Upper lobe of left lung (tissue), 6 donors: ENCODE measurements at regions not wholly inside any gene's neighbourhood (a gene's known extent, or its start where the extent isn't known, plus 50 kb on each side); places are given as distances from the start of the nearest gene placed in this dataset.

Source experiments
- ATAC-seq, 2 donors: fragments of 200-7000 bp; cut with Tn5 transposase; one replicate each; pipeline ENCODE4 v1.9.1; 2022; ENCODE audit warnings: mild to moderate bottlenecking in 2 of 2, moderate library complexity in 2 of 2; ENCODE audit not compliant: low FRiP score in 2 of 2
- DNase-seq, 2 donors: peaks; one replicate each; pipeline ENCODE4 v3.0.0-alpha.2; 2019 to 2020
- H3K27ac ChIP-seq, 4 donors: fragments of 200-600 bp; sonication (generic); one replicate each; pipeline ENCODE4 v1.5.1; 2016 to 2019
- H3K27me3 ChIP-seq, 4 donors: fragments of 200-600 bp; sonication (generic); one replicate each; pipeline ENCODE4 v1.5.1; 2017 to 2019
- H3K36me3 ChIP-seq, 4 donors: fragments of 200-600 bp; sonication (generic); one replicate each; pipeline ENCODE4 v1.5.1; 2016 to 2019
- H3K4me1 ChIP-seq, 4 donors: fragments of 200-600 bp; sonication (generic); one replicate each; pipeline ENCODE4 v1.5.1; 2018 to 2019
- H3K4me3 ChIP-seq, 4 donors: fragments of 200-600 bp; sonication (generic); one replicate each; pipeline ENCODE4 v1.5.1; 2017 to 2019; ENCODE audit warnings: mild to moderate bottlenecking in 2 of 4, moderate library complexity in 1 of 4
- H3K9me3 ChIP-seq, 4 donors: fragments of 200-600 bp; sonication (generic); one replicate each; pipeline ENCODE4 v1.5.1; 2018 to 2019
- EP300 ChIP-seq, 4 donors: sonication (generic); formaldehyde crosslinking; IDR thresholded peaks; one replicate each; pipeline ENCODE4 v1.5.1; 2017; ENCODE audit warnings: antibody characterized with exemption in 4 of 4, control low read depth in 2 of 4
- POLR2A ChIP-seq, 4 donors: fragments of 450-650 bp; IDR thresholded peaks; one replicate each; pipeline ENCODE4 v1.5.1; 2016 to 2017; ENCODE audit warnings: antibody characterized with exemption in 4 of 4, mild to moderate bottlenecking in 2 of 4
- POLR2AphosphoS5 ChIP-seq, 2 donors: sonication (generic); formaldehyde crosslinking; IDR thresholded peaks; one replicate each; pipeline ENCODE4 v1.5.1; 2017; ENCODE audit warnings: antibody characterized with exemption in 2 of 2
- WGBS, 2 donors: methylation state at CpG; one replicate each; pipeline ENCODE4 v1.1.5; 2017 to 2018; 5-methylcytosine and 5-hydroxymethylcytosine counted together
- TF ChIP-seq, protein P1 (sequence below), 6 experiments: fragments of 450-650 bp in 4 of 6; fragments of 200-600 bp in 2 of 6; sonication (generic) in 2 of 6; IDR thresholded peaks; one replicate each; pipeline ENCODE4 v1.5.1; 2016 to 2019; ENCODE audit warnings: antibody characterized with exemption in 6 of 6
- donor health status: DM: no; HTN: no; CAD: no; lungs with moderate emphysema.
- donor health status: DM: no; HTN: yes; CAD: no; lungs with severe emphysema.

DNA sequence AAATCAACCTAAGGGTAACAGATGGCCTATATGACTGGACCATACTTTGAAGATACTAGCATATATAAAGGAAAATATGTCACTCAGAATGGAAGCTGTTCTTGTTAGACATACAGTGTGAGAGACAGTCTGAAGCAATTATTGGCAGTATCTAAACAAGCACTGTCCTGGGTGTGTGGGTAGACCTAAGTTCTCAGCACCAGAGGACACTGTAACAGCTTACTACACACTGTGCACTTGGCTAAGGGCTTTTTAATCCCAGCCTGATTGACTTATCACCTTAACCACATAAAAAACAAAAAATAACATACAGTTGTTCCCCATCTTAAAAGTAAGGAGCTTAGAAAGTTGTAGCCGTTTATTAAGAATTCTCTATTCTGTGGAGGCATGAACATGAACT lies 1066.1 kb upstream of the FANCL start:
- Histone ChIP-seq H3K36me3 (no peaks in the 10 kb centered on the region), H3K27ac (no peak overlapping the region), H3K4me1 (no peaks in the 10 kb centered on the region), H3K4me3 (no peak overlapping the region), H3K9me3 (no peaks in the 10 kb centered on the region), H3K27me3 (no peaks in the 10 kb centered on the region)
- DNase-seq, result no peak
- no peak for ATAC-seq
- WGBS, 2 donors, result 74 to 76% methylated on average over 1 of the region's 1 CpG
- TF ChIP-seq POLR2A (IDR thresholded peaks at IDR 0.05) (no peak), EP300 (IDR thresholded peaks at IDR 0.05) (no peak), POLR2AphosphoS5 (IDR thresholded peaks at IDR 0.05) (no peak)
- TF ChIP-seq, protein P1, sequence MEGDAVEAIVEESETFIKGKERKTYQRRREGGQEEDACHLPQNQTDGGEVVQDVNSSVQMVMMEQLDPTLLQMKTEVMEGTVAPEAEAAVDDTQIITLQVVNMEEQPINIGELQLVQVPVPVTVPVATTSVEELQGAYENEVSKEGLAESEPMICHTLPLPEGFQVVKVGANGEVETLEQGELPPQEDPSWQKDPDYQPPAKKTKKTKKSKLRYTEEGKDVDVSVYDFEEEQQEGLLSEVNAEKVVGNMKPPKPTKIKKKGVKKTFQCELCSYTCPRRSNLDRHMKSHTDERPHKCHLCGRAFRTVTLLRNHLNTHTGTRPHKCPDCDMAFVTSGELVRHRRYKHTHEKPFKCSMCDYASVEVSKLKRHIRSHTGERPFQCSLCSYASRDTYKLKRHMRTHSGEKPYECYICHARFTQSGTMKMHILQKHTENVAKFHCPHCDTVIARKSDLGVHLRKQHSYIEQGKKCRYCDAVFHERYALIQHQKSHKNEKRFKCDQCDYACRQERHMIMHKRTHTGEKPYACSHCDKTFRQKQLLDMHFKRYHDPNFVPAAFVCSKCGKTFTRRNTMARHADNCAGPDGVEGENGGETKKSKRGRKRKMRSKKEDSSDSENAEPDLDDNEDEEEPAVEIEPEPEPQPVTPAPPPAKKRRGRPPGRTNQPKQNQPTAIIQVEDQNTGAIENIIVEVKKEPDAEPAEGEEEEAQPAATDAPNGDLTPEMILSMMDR (IDR thresholded peaks at IDR 0.05), result no peak

DNA sequence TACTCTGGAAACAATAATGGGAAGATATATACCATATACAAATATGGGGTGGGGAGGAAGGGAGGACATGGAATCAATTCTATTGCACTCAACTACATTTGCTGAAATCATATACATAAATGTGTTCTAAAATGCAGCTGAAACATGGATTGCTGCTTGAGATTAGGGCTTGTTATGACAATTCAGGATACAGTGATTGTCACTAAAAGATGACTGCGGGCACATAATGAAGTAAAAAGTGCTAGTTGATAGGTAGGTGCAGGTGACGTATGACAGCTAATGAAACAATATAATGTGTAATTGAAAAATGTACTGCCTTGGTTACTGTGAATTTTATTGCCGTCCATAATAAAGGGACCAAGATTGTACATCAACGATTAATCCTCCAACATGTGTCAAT lies 1062.1 kb upstream of the FANCL start:
- no peaks in the 10 kb centered on the region for H3K27me3 ChIP-seq
- no peaks in the 10 kb centered on the region for H3K9me3 ChIP-seq
- DNase-seq, result no peak
- no peaks in the 10 kb centered on the region for H3K4me1 ChIP-seq
- WGBS, 2 donors, result 92 to 93% methylated on average over 4 of the region's 4 CpGs
- H3K27ac ChIP-seq, result no peak overlapping the region
- TF ChIP-seq, protein P1 (IDR thresholded peaks at IDR 0.05), result no peak
- TF ChIP-seq EP300 (IDR thresholded peaks at IDR 0.05), result no peak
- no peak for TF ChIP-seq POLR2AphosphoS5 (IDR thresholded peaks at IDR 0.05)
- no peak for ATAC-seq
- no peaks in the 10 kb centered on the region for H3K36me3 ChIP-seq
- no peak overlapping the region for H3K4me3 ChIP-seq

DNA sequence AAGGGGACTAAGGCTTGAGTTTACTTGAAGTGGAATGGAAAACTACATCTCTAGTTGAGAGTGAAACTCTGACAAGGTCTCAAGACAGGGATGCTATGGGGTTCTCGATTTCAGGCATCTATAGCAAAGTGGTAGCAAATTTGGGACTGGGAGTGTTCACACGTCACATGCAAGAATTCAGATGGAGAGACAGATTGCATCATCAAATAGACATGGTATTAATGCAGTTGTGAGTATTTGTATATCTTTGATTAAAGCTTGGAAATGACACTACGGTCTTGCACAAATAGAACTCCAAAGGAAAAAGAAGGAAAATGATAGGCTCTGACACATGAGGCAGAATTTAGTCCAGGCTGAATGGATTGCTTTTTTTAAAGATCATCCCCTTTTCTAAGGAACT lies 1061.6 kb upstream of the FANCL start:
- Histone ChIP-seq H3K4me3 (no peak overlapping the region), H3K4me1 (no peaks in the 10 kb centered on the region), H3K36me3 (no peaks in the 10 kb centered on the region), H3K9me3 (no peaks in the 10 kb centered on the region), H3K27ac (no peak overlapping the region), H3K27me3 (no peaks in the 10 kb centered on the region)
- ATAC-seq (no peak), DNase-seq (no peak)
- WGBS, 2 donors, result 86 to 87% methylated on average over 3 of the region's 3 CpGs
- TF ChIP-seq POLR2AphosphoS5 (IDR thresholded peaks at IDR 0.05), result no peak
- no peak for TF ChIP-seq EP300 (IDR thresholded peaks at IDR 0.05)
- no peak for TF ChIP-seq POLR2A (IDR thresholded peaks at IDR 0.05)
- TF ChIP-seq, protein P1 (IDR thresholded peaks at IDR 0.05), result no peak

DNA sequence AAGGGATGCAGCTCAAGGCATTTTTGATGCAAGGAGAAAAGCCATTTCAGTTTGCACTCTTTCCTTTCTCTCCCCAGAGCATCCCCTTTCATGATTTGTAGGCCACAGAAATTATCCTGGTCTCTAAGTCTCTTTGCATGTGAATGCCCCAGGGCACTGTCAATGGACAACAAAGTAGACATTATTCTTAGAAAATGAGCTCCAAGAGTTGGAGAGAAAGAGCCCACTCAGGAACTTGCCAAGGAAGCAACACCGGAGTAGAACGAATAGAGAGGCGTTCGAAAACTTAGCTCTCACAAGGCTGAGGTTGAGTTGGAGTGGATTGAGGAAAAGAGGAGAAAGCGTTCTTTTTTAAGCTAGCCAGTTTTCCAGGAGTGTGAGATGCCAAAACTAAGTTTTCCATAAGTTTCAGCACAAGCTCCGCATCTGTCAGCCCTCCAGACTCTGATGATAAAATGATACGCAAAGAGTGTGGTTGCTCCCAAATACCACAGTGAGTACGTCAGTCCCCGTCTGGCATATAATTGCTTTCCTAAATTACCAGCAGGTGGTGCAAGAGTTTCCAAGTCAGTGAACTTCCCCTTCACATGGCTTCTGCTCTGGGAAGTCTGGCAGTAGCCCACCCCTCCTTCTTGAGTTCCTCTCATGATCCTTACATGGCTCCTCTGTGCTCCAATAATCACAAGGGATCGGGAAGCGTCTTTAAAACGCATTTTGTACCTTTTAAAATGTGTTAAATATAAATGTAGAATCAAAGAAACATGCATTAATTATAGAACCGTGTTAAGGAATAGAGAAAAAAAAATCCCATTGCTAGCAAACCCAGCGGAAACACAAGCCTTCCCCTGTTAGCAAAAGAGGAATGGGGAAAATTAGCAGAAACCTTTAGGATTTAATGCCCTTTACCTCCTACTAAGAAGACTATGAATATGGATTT lies 1060.6 kb upstream of the FANCL start:
- Histone ChIP-seq H3K4me3 (no peak overlapping the region), H3K36me3 (no peaks in the 10 kb centered on the region), H3K9me3 (no peaks in the 10 kb centered on the region), H3K27ac (no peak overlapping the region), H3K4me1 (no peaks in the 10 kb centered on the region), H3K27me3 (no peaks in the 10 kb centered on the region)
- DNase-seq (peak in 1 of 2 donors; percentile 38), ATAC-seq (peak; percentile 73 to 89)
- 43% methylated on average over 14 of the region's 14 CpGs for WGBS, 2 donors
- TF ChIP-seq, protein P1 (IDR thresholded peaks at IDR 0.05), result peak; percentile 23 to 58 (median 36)
- no peak for TF ChIP-seq EP300 (IDR thresholded peaks at IDR 0.05)

DNA sequence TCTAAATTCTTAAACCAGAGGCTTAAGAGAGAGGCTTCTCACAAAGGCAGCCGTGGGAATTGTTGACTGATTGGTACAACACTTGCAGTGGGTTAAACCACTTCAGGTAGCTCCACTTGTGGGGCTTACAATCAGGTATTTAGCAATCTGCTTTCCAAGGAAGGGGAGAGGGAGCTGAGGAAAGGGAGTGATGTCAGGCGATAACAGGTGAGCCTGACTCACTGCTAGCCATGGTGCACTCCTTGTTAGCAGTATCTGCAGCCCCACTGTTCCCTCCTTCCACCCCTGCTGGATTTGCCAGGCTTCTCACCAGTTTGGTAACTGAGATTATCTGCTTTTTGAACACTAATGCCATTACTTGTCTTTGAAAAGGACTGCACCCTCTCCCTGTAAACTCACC lies 1056.7 kb upstream of the FANCL start:
- TF ChIP-seq POLR2AphosphoS5 (IDR thresholded peaks at IDR 0.05) (no peak), POLR2A (IDR thresholded peaks at IDR 0.05) (no peak), EP300 (IDR thresholded peaks at IDR 0.05) (no peak)
- TF ChIP-seq, protein P1 (IDR thresholded peaks at IDR 0.05), result no peak
- WGBS, 2 donors, result 54 to 80% methylated on average over 2 of the region's 2 CpGs
- H3K36me3 ChIP-seq, result no peaks in the 10 kb centered on the region
- H3K4me1 ChIP-seq, result no peaks in the 10 kb centered on the region
- ATAC-seq, result no peak
- H3K9me3 ChIP-seq, result no peaks in the 10 kb centered on the region
- H3K4me3 ChIP-seq, result no peak overlapping the region
- no peak overlapping the region for H3K27ac ChIP-seq
- peak in 1 of 2 donors; percentile 26 for DNase-seq
- H3K27me3 ChIP-seq, result no peaks in the 10 kb centered on the region
